ENCODE measurements at regions not wholly inside any gene's neighbourhood (a gene's known extent, or its start where the extent isn't known, plus 50 kb on each side); places are given as distances from the start of the nearest gene placed in this dataset.

- no peak for DNase-seq
Observed at GRCh38 chr3:27869152-27869551, 147.0 kb upstream of the EOMES start.

GRCh38 chr3:27877061-27878013 is 155.2 kb upstream of the EOMES start:
- DNase-seq, result no peak

- no peak for DNase-seq
Observed at GRCh38 chr3:27878014-27878383, 155.9 kb upstream of the EOMES start.

- DNase-seq, result no peak
Observed at GRCh38 chr3:27880969-27881892, 159.1 kb upstream of the EOMES start.

GRCh38 chr3:27883266-27883665 is 161.1 kb upstream of the EOMES start:
- DNase-seq, result no peak

- no peak for DNase-seq
Observed at GRCh38 chr3:27885641-27886040, 163.5 kb upstream of the EOMES start.

- no peak for DNase-seq
Observed at GRCh38 chr3:27888562-27888961, 166.4 kb upstream of the EOMES start.

- DNase-seq, result no peak
Observed at GRCh38 chr3:27889745-27890144, 167.6 kb upstream of the EOMES start.

- DNase-seq, result no peak
Observed at GRCh38 chr3:27900316-27900715, 178.2 kb upstream of the EOMES start.

- no peak for DNase-seq
Observed at GRCh38 chr3:27903446-27903845, 181.3 kb upstream of the EOMES start.

- no peak for DNase-seq
Observed at GRCh38 chr3:27905625-27906024, 183.5 kb upstream of the EOMES start.

- DNase-seq, result no peak
Observed at GRCh38 chr3:27907148-27907547, 185.0 kb upstream of the EOMES start.

- DNase-seq, result no peak
Observed at GRCh38 chr3:27907929-27908328, 185.8 kb upstream of the EOMES start.

GRCh38 chr3:27910456-27910855 is 188.3 kb upstream of the EOMES start:
- no peak for DNase-seq

GRCh38 chr3:27914199-27914598 is 192.1 kb upstream of the EOMES start:
- no peak for DNase-seq

GRCh38 chr3:27923349-27924068 is 201.4 kb upstream of the EOMES start:
- no peak for DNase-seq

- DNase-seq, result no peak
Observed at GRCh38 chr3:27927882-27928281, 205.8 kb upstream of the EOMES start.

GRCh38 chr3:27930052-27930602 is 208.0 kb upstream of the EOMES start:
- DNase-seq, result no peak

- no peak for DNase-seq
Observed at GRCh38 chr3:27935492-27935891, 213.4 kb upstream of the EOMES start.

- no peak for DNase-seq
Observed at GRCh38 chr3:27939521-27939920, 217.4 kb upstream of the EOMES start.

GRCh38 chr3:27939940-27940339 is 217.8 kb upstream of the EOMES start:
- DNase-seq, result no peak

- DNase-seq, result peak in 1 of 2 experiments; percentile 40
Observed at GRCh38 chr3:27943106-27943505, 221.0 kb upstream of the EOMES start.

GRCh38 chr3:27945229-27945628 is 223.1 kb upstream of the EOMES start:
- no peak for DNase-seq

Measured in NCI-H524 (cell line).